HG03442 (cell line): ENCODE measurements at regions not wholly inside any gene's neighbourhood (a gene's known extent, or its start where the extent isn't known, plus 50 kb on each side); places are given as distances from the start of the nearest gene placed in this dataset.

Source experiments
- ATAC-seq: cut with Tn5 transposase; IDR thresholded peaks from one replicate; pipeline ENCODE4 v1.9.1; 2021; ENCODE audit warnings: mild to moderate bottlenecking, moderate library complexity; ENCODE audit not compliant: unreplicated experiment

DNA sequence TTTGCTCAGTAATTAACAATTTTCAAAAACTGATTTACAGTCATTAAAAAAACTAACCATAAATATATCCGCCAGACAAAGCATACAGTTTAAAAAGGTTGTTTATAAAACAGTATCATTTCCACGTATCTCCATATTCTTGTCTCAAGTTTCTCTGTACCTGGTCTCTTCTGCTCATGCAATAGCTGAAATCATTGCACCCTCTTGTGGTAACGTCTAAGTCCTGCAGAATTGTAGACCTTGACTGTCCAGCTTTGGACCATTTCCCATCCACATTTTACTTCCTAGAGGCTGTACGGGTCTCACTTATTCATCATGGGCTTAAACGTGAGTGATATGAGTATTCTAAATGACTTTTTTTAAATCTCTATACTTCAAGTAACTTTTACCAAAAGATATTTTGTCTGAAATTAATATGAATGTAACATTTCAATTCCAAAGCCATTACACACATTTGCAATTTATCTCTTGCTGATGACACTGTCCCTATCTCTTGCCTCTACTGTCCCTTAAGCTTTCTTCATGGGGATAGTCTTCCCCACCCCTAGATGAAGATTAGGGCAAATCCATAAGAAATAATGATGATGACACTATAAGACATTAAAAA is 118.5 kb downstream of the BTC start:
- peak; percentile 80 for ATAC-seq

DNA sequence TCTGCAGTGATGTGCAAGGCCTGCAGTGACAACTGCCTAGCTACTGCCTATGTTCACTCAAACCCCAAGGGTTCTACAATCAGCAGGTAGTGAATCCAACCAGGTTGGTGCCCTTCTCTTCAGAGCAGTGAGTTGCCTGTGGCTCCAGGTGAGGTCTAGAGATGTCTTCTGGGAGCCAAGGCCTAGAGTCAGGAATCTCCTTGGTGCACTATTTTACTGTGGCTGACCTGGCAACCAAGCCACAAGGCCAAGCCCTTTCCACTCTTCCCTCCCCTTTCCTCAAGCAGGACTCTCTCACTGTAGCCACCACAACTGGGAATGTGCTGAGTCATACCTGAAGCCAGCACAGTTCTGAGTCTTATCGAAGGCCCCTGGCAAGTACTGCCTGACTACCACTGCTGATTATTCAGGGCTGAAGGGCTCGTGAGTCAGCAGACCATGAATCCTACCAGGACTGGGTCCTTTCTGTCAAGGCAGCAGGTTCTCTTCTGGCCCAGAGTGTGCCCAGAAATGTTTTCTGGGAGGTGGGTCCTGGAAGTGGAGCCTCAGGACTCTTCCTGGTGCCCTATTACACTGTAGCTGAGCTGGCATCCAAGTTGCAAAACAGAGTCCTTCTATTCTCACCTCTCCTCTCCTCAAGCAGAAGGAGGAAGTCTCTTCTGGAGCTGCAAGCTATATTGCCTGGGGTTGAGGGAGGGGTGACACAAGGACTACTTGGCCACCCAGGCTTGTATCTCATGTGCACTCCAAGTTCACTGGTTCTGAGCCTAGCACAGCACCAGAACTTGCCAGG is 111.6 kb downstream of the BTC start:
- ATAC-seq: no peak

DNA sequence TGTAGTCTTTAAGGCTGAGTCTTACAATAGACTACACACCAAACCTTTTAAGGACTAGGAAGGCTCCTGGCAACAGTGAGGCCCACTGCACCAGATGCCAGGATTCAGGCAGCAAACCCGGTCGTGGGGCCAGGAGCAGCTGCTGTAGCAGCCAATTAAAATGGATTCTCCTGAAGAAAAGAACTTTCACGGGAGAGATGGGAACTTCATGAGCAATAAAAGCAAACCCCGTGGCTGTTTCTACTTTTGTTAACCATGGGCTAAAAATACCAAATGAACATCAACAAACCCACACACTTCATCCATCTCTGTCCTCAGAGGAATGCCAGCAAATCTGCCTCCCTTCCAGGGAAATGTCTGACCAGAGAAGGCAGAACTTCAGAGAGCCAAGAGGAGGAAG is 101.4 kb downstream of the BTC start:
- no peak for ATAC-seq
